ENCODE measurements at regions not wholly inside any gene's neighbourhood (a gene's known extent, or its start where the extent isn't known, plus 50 kb on each side); places are given as distances from the start of the nearest gene placed in this dataset.

- Histone ChIP-seq H3K4me1 (ENCODE audit: control insufficient read depth in 1 of 2, low read depth in 2 of 2) (no peaks in the 10 kb centered on the region), H3K4me3 (no peak overlapping the region), H3K36me3 (no peaks in the 10 kb centered on the region), H3K27me3 (replicated peaks; ENCODE audit: insufficient read depth) (no peaks in the 10 kb centered on the region), H3K9me3 (no peaks in the 10 kb centered on the region), H3K27ac (no peak overlapping the region)
- ATAC-seq (ENCODE audit: insufficient number of reproducible peaks, low FRiP score, low read depth): no peak
- TF ChIP-seq, protein P1, sequence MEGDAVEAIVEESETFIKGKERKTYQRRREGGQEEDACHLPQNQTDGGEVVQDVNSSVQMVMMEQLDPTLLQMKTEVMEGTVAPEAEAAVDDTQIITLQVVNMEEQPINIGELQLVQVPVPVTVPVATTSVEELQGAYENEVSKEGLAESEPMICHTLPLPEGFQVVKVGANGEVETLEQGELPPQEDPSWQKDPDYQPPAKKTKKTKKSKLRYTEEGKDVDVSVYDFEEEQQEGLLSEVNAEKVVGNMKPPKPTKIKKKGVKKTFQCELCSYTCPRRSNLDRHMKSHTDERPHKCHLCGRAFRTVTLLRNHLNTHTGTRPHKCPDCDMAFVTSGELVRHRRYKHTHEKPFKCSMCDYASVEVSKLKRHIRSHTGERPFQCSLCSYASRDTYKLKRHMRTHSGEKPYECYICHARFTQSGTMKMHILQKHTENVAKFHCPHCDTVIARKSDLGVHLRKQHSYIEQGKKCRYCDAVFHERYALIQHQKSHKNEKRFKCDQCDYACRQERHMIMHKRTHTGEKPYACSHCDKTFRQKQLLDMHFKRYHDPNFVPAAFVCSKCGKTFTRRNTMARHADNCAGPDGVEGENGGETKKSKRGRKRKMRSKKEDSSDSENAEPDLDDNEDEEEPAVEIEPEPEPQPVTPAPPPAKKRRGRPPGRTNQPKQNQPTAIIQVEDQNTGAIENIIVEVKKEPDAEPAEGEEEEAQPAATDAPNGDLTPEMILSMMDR (IDR thresholded peaks at IDR 0.05): no peak
- DNase-seq (ENCODE audit: low spot score): no peak
Observed at GRCh38 chr3:187831125-187832051, 86.1 kb upstream of the BCL6 start.

- H3K36me3 ChIP-seq: no peaks in the 10 kb centered on the region
- no peak overlapping the region for H3K27ac ChIP-seq
- no peak overlapping the region for H3K4me3 ChIP-seq
- no peaks in the 10 kb centered on the region for H3K9me3 ChIP-seq
- DNase-seq (ENCODE audit: low spot score): no peak
- no peaks in the 10 kb centered on the region for H3K27me3 ChIP-seq (replicated peaks; ENCODE audit: insufficient read depth)
- TF ChIP-seq, protein P1 (IDR thresholded peaks at IDR 0.05): no peak
- no peaks in the 10 kb centered on the region for H3K4me1 ChIP-seq (ENCODE audit: control insufficient read depth in 1 of 2, low read depth in 2 of 2)
- no peak for ATAC-seq (ENCODE audit: insufficient number of reproducible peaks, low FRiP score, low read depth)
Observed at GRCh38 chr3:187832202-187832601, 86.9 kb upstream of the BCL6 start.

DNA sequence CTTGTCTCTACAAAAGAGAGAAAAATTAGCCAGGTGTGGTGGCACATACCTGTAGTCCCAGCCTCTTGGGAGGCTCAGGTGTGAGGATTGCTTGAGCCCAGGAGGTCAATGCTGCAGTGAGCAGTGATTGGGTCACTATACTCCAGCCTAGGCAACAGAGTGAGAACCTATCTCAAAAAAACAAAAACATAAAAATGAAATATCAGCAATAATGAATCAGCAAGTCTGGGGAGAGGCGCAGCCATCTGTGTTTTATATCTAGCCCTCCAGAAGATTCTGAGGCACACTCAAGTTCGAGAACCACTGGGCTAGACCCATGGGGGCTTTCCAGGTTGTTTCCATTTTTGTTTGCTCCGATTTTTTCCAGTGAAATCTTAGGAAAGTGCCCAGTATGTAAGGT, 88.1 kb upstream of the BCL6 start:
- H3K4me1 ChIP-seq (ENCODE audit: control insufficient read depth in 1 of 2, low read depth in 2 of 2): no peaks in the 10 kb centered on the region
- H3K27me3 ChIP-seq (replicated peaks; ENCODE audit: insufficient read depth): no peaks in the 10 kb centered on the region
- ATAC-seq (ENCODE audit: insufficient number of reproducible peaks, low FRiP score, low read depth): no peak

GRCh38 chr3:187833799-187834578, 88.7 kb upstream of the BCL6 start:
- Histone ChIP-seq H3K27me3 (replicated peaks; ENCODE audit: insufficient read depth) (no peaks in the 10 kb centered on the region), H3K9me3 (no peaks in the 10 kb centered on the region), H3K27ac (no peak overlapping the region), H3K4me3 (no peak overlapping the region), H3K4me1 (ENCODE audit: control insufficient read depth in 1 of 2, low read depth in 2 of 2) (no peaks in the 10 kb centered on the region), H3K36me3 (no peaks in the 10 kb centered on the region)
- ATAC-seq (ENCODE audit: insufficient number of reproducible peaks, low FRiP score, low read depth) (no peak), DNase-seq (ENCODE audit: low spot score) (no peak)
- TF ChIP-seq, protein P1 (IDR thresholded peaks at IDR 0.05): no peak

More for the DNA sequence above, 88.1 kb upstream of the BCL6 start:
- DNase-seq (ENCODE audit: low spot score): no peak
- no peaks in the 10 kb centered on the region for H3K9me3 ChIP-seq
- H3K4me3 ChIP-seq: no peak overlapping the region
- no peak overlapping the region for H3K27ac ChIP-seq
- TF ChIP-seq, protein P1 (IDR thresholded peaks at IDR 0.05): no peak
- no peaks in the 10 kb centered on the region for H3K36me3 ChIP-seq
